NCI-H2196 (cell line): ENCODE measurements at regions not wholly inside any gene's neighbourhood (a gene's known extent, or its start where the extent isn't known, plus 50 kb on each side); places are given as distances from the start of the nearest gene placed in this dataset.

Source experiments
- DNase-seq: peaks from one replicate; lab custom pipeline; 2025; ENCODE audit not compliant: unreplicated experiment; lab: John Stamatoyannopoulos, UW

GRCh38 chr7:95669513-95669912 lies 73.2 kb upstream of the PDK4 start:
- DNase-seq = no peak

GRCh38 chr7:95668504-95669018 lies 72.2 kb upstream of the PDK4 start:
- no peak for DNase-seq

- DNase-seq = no peak
These were observed 66.7 kb upstream of the PDK4 start for GRCh38 chr7:95662987-95663386.

GRCh38 chr7:95660023-95660434 lies 63.7 kb upstream of the PDK4 start:
- DNase-seq = no peak

- DNase-seq = no peak
These were observed 62.4 kb upstream of the PDK4 start for GRCh38 chr7:95658676-95659075.

- no peak for DNase-seq
These were observed 53.2 kb upstream of the PDK4 start for GRCh38 chr7:95649546-95649945.

- no peak for DNase-seq
These were observed 50.0 kb upstream of the PDK4 start for GRCh38 chr7:95646350-95646749.
